HG02678 (cell line): ENCODE measurements at regions not wholly inside any gene's neighbourhood (a gene's known extent, or its start where the extent isn't known, plus 50 kb on each side); places are given as distances from the start of the nearest gene placed in this dataset.

ENCODE experiments used
- ATAC-seq: cut with Tn5 transposase; IDR thresholded peaks from one replicate; pipeline ENCODE4 v1.9.1; 2021; ENCODE audit warnings: mild to moderate bottlenecking, moderate library complexity; ENCODE audit not compliant: unreplicated experiment

- ATAC-seq, result no peak
Measured at GRCh38 chr21:35770101-35770945, 290.0 kb downstream of the SETD4 start.

- no peak for ATAC-seq
Measured at GRCh38 chr21:35768187-35768586, 292.1 kb downstream of the SETD4 start.

GRCh38 chr21:35764586-35764985, 295.7 kb downstream of the SETD4 start:
- ATAC-seq, result no peak

GRCh38 chr21:35764077-35764476, 296.2 kb downstream of the SETD4 start:
- ATAC-seq, result no peak

GRCh38 chr21:35754583-35754982, 305.7 kb downstream of the SETD4 start:
- ATAC-seq, result no peak

- no peak for ATAC-seq
Measured at GRCh38 chr21:35753308-35753707, 307.0 kb downstream of the SETD4 start.

- no peak for ATAC-seq
Measured at GRCh38 chr21:35751171-35751570, 309.2 kb downstream of the SETD4 start.

GRCh38 chr21:35749904-35750303, 310.4 kb downstream of the SETD4 start:
- no peak for ATAC-seq

- ATAC-seq, result no peak
Measured at GRCh38 chr21:35748678-35749314, 311.5 kb downstream of the SETD4 start.

- no peak for ATAC-seq
Measured at GRCh38 chr21:35743571-35743970, 316.8 kb downstream of the SETD4 start.

- ATAC-seq, result no peak
Measured at GRCh38 chr21:35738347-35738961, 321.9 kb downstream of the SETD4 start.

GRCh38 chr21:35737899-35738346, 322.4 kb downstream of the SETD4 start:
- ATAC-seq, result no peak

GRCh38 chr21:35737449-35737848, 322.9 kb downstream of the SETD4 start:
- ATAC-seq, result no peak

GRCh38 chr21:35732788-35733187, 327.5 kb downstream of the SETD4 start:
- no peak for ATAC-seq

- no peak for ATAC-seq
Measured at GRCh38 chr21:35730325-35730724, 330.0 kb downstream of the SETD4 start.

GRCh38 chr21:35727830-35728229, 332.5 kb downstream of the SETD4 start:
- no peak for ATAC-seq

- ATAC-seq, result no peak
Measured at GRCh38 chr21:35724156-35724555, 336.2 kb downstream of the SETD4 start.

GRCh38 chr21:35721701-35722100, 338.6 kb downstream of the SETD4 start:
- no peak for ATAC-seq

- no peak for ATAC-seq
Measured at GRCh38 chr21:35720208-35720731, 340.1 kb downstream of the SETD4 start.

GRCh38 chr21:35719080-35719479, 341.2 kb downstream of the SETD4 start:
- ATAC-seq, result no peak

GRCh38 chr21:35716876-35717565, 343.3 kb downstream of the SETD4 start:
- ATAC-seq, result no peak
